ENCODE measurements at regions not wholly inside any gene's neighbourhood (a gene's known extent, or its start where the extent isn't known, plus 50 kb on each side); places are given as distances from the start of the nearest gene placed in this dataset.

GRCh38 chr6:85041376-85041775 lies 277.0 kb upstream of the TBX18 start:
- in situ Hi-C loops (cut with HindIII; ENCODE audit: low sequenced_read_pairs): no loop called here
- no peak for TF ChIP-seq CTCF (IDR thresholded peaks at IDR 0.05; ENCODE audit: low read depth, low read length, missing control alignments)
- no peak for DNase-seq (ENCODE audit: low read depth)
- H3K4me3 ChIP-seq (ENCODE audit: low read depth, low read length): no peak overlapping the region

- no peak overlapping the region for H3K4me3 ChIP-seq (ENCODE audit: low read depth, low read length)
- no peak for TF ChIP-seq CTCF (IDR thresholded peaks at IDR 0.05; ENCODE audit: low read depth, low read length, missing control alignments)
- DNase-seq (ENCODE audit: low read depth): no peak
- in situ Hi-C loops (cut with HindIII; ENCODE audit: low sequenced_read_pairs): no loop called here
Observed at GRCh38 chr6:85037221-85037620, 272.8 kb upstream of the TBX18 start.

- in situ Hi-C loops (cut with HindIII; ENCODE audit: low sequenced_read_pairs): no loop called here
- no peak overlapping the region for H3K4me3 ChIP-seq (ENCODE audit: low read depth, low read length)
- DNase-seq (ENCODE audit: low read depth): no peak
- no peak for TF ChIP-seq CTCF (IDR thresholded peaks at IDR 0.05; ENCODE audit: low read depth, low read length, missing control alignments)
Observed at GRCh38 chr6:85035766-85036165, 271.4 kb upstream of the TBX18 start.

GRCh38 chr6:85033547-85033946 lies 269.1 kb upstream of the TBX18 start:
- in situ Hi-C loops (cut with HindIII; ENCODE audit: low sequenced_read_pairs): no loop called here
- no peak for DNase-seq (ENCODE audit: low read depth)
- H3K4me3 ChIP-seq (ENCODE audit: low read depth, low read length): no peak overlapping the region
- no peak for TF ChIP-seq CTCF (IDR thresholded peaks at IDR 0.05; ENCODE audit: low read depth, low read length, missing control alignments)

GRCh38 chr6:85026021-85026420 lies 261.6 kb upstream of the TBX18 start:
- DNase-seq (ENCODE audit: low read depth): no peak
- in situ Hi-C loops (cut with HindIII; ENCODE audit: low sequenced_read_pairs): no loop called here
- no peak for TF ChIP-seq CTCF (IDR thresholded peaks at IDR 0.05; ENCODE audit: low read depth, low read length, missing control alignments)
- no peak overlapping the region for H3K4me3 ChIP-seq (ENCODE audit: low read depth, low read length)

- no peak for TF ChIP-seq CTCF (IDR thresholded peaks at IDR 0.05; ENCODE audit: low read depth, low read length, missing control alignments)
- no peak overlapping the region for H3K4me3 ChIP-seq (ENCODE audit: low read depth, low read length)
- DNase-seq (ENCODE audit: low read depth): no peak
- in situ Hi-C loops (cut with HindIII; ENCODE audit: low sequenced_read_pairs): no loop called here
Observed at GRCh38 chr6:85023721-85024120, 259.3 kb upstream of the TBX18 start.

- no peak for DNase-seq (ENCODE audit: low read depth)
- in situ Hi-C loops (cut with HindIII; ENCODE audit: low sequenced_read_pairs): no loop called here
- no peak overlapping the region for H3K4me3 ChIP-seq (ENCODE audit: low read depth, low read length)
- no peak for TF ChIP-seq CTCF (IDR thresholded peaks at IDR 0.05; ENCODE audit: low read depth, low read length, missing control alignments)
Observed at GRCh38 chr6:85017352-85017751, 253.0 kb upstream of the TBX18 start.

Measured in astrocyte of the cerebellum (primary cell).